ELR (cell line): ENCODE measurements at regions not wholly inside any gene's neighbourhood (a gene's known extent, or its start where the extent isn't known, plus 50 kb on each side); places are given as distances from the start of the nearest gene placed in this dataset.

Experiments used
- DNase-seq: peaks from one replicate; pipeline ENCODE4 v3.0.0-alpha.2; 2015; ENCODE audit warnings: low read depth

GRCh38 chrX:147119088-147119487 lies 304.5 kb upstream of the CXorf51A start:
- no peak for DNase-seq

GRCh38 chrX:147079974-147080373 lies 265.4 kb upstream of the CXorf51A start:
- DNase-seq = no peak

DNA sequence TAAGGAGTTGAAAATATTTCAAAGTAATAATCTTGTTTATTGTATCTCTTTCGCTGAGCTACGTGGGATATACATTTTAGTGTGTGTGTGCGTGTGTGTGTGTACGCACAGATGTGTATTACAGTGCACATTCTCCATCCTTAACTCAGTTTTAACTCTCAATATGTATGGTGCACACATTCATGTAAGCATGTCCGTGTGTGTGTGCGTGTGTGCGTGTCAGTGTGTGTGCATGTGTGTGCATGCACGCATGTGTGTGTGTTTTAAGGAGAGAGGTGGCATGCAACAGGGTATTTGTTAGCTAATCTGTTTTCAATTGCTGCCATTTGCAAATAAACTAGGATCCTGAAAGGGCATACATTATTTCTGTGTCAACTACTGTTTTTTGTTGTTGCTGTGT lies 264.9 kb upstream of the CXorf51A start:
- no peak for DNase-seq

DNA sequence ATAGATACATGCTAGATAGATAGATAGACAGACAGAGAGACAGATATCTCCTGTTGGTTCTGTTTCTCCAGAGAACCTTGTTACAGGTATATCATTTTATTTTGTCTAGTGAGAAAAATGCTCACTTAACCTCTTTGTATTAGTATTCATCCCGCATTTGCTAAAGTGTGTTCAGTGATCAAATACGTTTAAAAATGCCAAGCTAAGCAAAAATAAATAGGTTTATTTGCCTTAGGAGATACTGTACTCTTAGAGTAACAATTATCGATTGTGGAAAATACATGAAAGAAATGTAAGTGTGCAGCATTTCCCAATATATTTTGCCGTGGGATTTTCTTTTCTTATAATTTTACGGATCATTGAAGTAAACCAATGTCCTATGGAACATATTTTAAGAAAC lies 262.9 kb upstream of the CXorf51A start:
- no peak for DNase-seq

- no peak for DNase-seq
Observed at GRCh38 chrX:147072747-147073146, 258.2 kb upstream of the CXorf51A start.

DNA sequence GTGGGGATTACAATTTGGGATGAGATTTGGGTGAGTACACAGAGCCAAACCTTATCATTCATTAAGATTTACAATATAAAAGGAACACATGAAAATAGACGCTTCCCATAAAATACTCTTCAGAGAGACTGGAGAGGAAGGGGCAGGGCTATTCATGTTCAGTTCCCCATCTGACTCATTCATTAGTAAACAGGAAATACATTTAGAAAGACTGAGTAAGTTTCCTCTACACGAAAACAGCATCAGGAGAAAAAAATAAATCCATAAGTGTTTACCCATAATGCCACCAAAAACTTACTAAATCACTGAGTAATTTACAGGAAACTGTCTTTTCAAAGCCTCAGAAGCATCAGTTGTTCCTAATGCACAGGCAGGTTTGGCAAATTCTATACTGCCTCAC lies 255.4 kb upstream of the CXorf51A start:
- DNase-seq = peak; percentile 41
